ENCODE measurements at regions not wholly inside any gene's neighbourhood (a gene's known extent, or its start where the extent isn't known, plus 50 kb on each side); places are given as distances from the start of the nearest gene placed in this dataset.

GRCh38 chr7:13551503-13551902 lies 438.0 kb downstream of the ETV1 start:
- no peak for DNase-seq
- Mint-ChIP-seq H3K4me1 (no peaks in the 10 kb centered on the region), H3K27me3 (no peaks in the 10 kb centered on the region), H3K36me3 (ENCODE audit: low read depth) (no peaks in the 10 kb centered on the region), H3K4me3 (no peak overlapping the region), H3K9me3 (ENCODE audit: low read depth) (no peaks in the 10 kb centered on the region), H3K27ac (no peak overlapping the region)
- ChIA-PET POLR2A (no interaction called here), CTCF (interaction anchor here (1.2 kb wide), 1 partner anchor 12 kb away, joined by 3 read pairs; no protein-coding TSS in a partner anchor)
- ATAC-seq: no peak
- intact Hi-C loops (cut with DNase I, micrococcal nuclease): no loop called here

DNA sequence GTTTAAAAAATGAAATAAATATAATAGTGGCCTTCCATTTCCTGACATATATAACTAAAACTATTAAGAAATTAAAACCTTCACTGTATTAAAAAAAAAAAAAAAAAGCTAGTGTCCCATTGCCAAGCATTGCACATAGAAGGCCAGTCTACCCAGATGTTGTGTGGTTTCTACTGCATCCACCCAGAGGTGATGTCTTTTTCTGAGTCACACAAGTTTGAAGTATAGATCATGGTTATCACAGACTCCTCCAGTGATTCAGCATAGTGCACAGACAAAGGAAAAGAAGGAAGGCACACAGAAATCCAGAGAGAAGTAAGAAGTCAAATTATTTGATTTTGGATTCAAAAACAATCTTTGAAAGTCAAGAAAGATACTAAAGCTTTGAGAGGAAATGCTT lies 429.0 kb downstream of the ETV1 start:
- intact Hi-C loops (cut with DNase I, micrococcal nuclease): no loop called here
- ChIA-PET POLR2A (no interaction called here), CTCF (no interaction called here)
- H3K9me3 Mint-ChIP-seq (ENCODE audit: low read depth): no peaks in the 10 kb centered on the region
- no peak overlapping the region for H3K4me3 Mint-ChIP-seq
- DNase-seq (no peak), ATAC-seq (no peak)
- H3K4me1 Mint-ChIP-seq: no peaks in the 10 kb centered on the region
- H3K36me3 Mint-ChIP-seq (ENCODE audit: low read depth): no peaks in the 10 kb centered on the region
- no peaks in the 10 kb centered on the region for H3K27me3 Mint-ChIP-seq
- no peak overlapping the region for H3K27ac Mint-ChIP-seq

- H3K27me3 Mint-ChIP-seq: no peaks in the 10 kb centered on the region
- CTCF ChIA-PET: no interaction called here
- H3K4me1 Mint-ChIP-seq: no peaks in the 10 kb centered on the region
- POLR2A ChIA-PET: no interaction called here
- no peak overlapping the region for H3K27ac Mint-ChIP-seq
- no peak for DNase-seq
- ATAC-seq: no peak
- H3K4me3 Mint-ChIP-seq: no peak overlapping the region
- no peaks in the 10 kb centered on the region for H3K9me3 Mint-ChIP-seq (ENCODE audit: low read depth)
- intact Hi-C loops (cut with DNase I, micrococcal nuclease): no loop called here
- H3K36me3 Mint-ChIP-seq (ENCODE audit: low read depth): no peaks in the 10 kb centered on the region
Observed at GRCh38 chr7:13563257-13563656, 426.2 kb downstream of the ETV1 start.

GRCh38 chr7:13563680-13564079 lies 425.8 kb downstream of the ETV1 start:
- Mint-ChIP-seq H3K4me3 (no peak overlapping the region), H3K9me3 (ENCODE audit: low read depth) (no peaks in the 10 kb centered on the region), H3K4me1 (no peaks in the 10 kb centered on the region), H3K27ac (no peak overlapping the region), H3K27me3 (no peaks in the 10 kb centered on the region), H3K36me3 (ENCODE audit: low read depth) (no peaks in the 10 kb centered on the region)
- no peak for ATAC-seq
- POLR2A ChIA-PET: no interaction called here
- intact Hi-C loops (cut with DNase I, micrococcal nuclease): no loop called here
- no peak for DNase-seq
- CTCF ChIA-PET: no interaction called here

DNA sequence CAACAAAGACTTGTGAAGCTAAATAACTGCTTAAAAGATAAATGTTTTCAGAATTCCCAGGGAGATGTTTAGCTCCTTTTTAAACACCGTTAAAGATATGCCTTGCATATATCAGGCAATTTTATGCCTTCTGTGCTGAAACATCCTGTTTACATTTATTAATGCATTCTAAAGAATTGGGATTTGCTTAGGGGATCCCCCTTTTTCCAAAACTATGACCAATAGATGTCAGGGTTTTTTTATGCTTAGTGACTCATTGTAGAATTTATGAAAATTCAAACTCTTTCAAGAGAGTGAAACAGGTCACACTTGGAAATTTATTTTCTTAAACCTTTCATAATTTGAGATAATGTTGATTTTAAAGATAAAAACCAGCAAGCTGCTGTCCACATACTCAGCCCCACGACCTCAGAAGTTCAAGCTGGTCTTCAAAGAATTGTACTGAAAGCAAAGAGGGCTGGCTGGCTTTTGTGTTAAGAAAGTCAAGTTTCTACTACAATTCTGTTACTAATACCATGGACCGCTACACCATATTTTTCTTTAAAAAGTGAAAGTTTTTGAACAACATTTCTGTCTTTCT lies 411.8 kb downstream of the ETV1 start:
- H3K4me3 Mint-ChIP-seq: no peak overlapping the region
- no peaks in the 10 kb centered on the region for H3K9me3 Mint-ChIP-seq (ENCODE audit: low read depth)
- H3K27me3 Mint-ChIP-seq: no peaks in the 10 kb centered on the region
- H3K27ac Mint-ChIP-seq: no peak overlapping the region
- CTCF ChIA-PET: no interaction called here
- H3K36me3 Mint-ChIP-seq (ENCODE audit: low read depth): no peaks in the 10 kb centered on the region
- POLR2A ChIA-PET: no interaction called here
- DNase-seq (no peak), ATAC-seq (no peak)
- no peaks in the 10 kb centered on the region for H3K4me1 Mint-ChIP-seq
- intact Hi-C loops (cut with DNase I, micrococcal nuclease): no loop called here

- ATAC-seq: no peak
- POLR2A ChIA-PET: no interaction called here
- no peak for DNase-seq
- Mint-ChIP-seq H3K36me3 (ENCODE audit: low read depth) (no peaks in the 10 kb centered on the region), H3K27me3 (no peaks in the 10 kb centered on the region), H3K4me3 (no peak overlapping the region), H3K27ac (no peak overlapping the region), H3K9me3 (ENCODE audit: low read depth) (no peaks in the 10 kb centered on the region), H3K4me1 (no peaks in the 10 kb centered on the region)
- CTCF ChIA-PET: no interaction called here
- intact Hi-C loops (cut with DNase I, micrococcal nuclease): no loop called here
Observed at GRCh38 chr7:13578294-13578693, 411.2 kb downstream of the ETV1 start.

DNA sequence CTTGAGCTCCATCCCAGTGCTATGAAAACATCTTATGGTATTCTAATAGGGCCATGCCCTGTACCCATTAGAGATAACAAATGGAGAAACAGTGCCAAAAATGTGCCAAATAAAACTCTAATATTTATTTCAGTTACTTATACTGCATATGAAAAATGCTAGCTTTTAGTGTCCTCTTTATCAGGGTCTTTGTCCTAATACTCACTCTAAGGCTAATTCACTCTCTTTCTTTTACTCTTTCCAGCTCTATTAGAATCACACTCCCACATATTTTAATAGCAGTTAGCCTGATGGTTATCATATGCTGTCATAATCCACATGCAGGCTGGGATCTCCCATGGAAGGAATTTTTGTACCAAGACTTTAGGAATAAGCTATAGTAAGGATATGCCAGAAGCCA lies 408.4 kb downstream of the ETV1 start:
- no peak for ATAC-seq
- no peaks in the 10 kb centered on the region for H3K9me3 Mint-ChIP-seq (ENCODE audit: low read depth)
- POLR2A ChIA-PET: no interaction called here
- DNase-seq: no peak
- CTCF ChIA-PET: interaction anchor here (0.6 kb wide), 1 partner anchor 909 kb away, joined by 3 read pairs; no protein-coding TSS in a partner anchor
- intact Hi-C loops (cut with DNase I, micrococcal nuclease): no loop called here
- no peak overlapping the region for H3K27ac Mint-ChIP-seq
- no peaks in the 10 kb centered on the region for H3K36me3 Mint-ChIP-seq (ENCODE audit: low read depth)
- no peak overlapping the region for H3K4me3 Mint-ChIP-seq
- H3K4me1 Mint-ChIP-seq: no peaks in the 10 kb centered on the region
- no peaks in the 10 kb centered on the region for H3K27me3 Mint-ChIP-seq

GRCh38 chr7:13593854-13594253 lies 395.6 kb downstream of the ETV1 start:
- intact Hi-C loops (cut with DNase I, micrococcal nuclease): no loop called here
- Mint-ChIP-seq H3K4me3 (no peak overlapping the region), H3K9me3 (ENCODE audit: low read depth) (peaks cover 4% of the 10 kb centered on the region), H3K27ac (no peak overlapping the region), H3K4me1 (no peaks in the 10 kb centered on the region), H3K27me3 (no peaks in the 10 kb centered on the region), H3K36me3 (ENCODE audit: low read depth) (no peaks in the 10 kb centered on the region)
- DNase-seq (no peak), ATAC-seq (no peak)
- CTCF ChIA-PET: no interaction called here
- POLR2A ChIA-PET: no interaction called here

- no peaks in the 10 kb centered on the region for H3K36me3 Mint-ChIP-seq (ENCODE audit: low read depth)
- peaks cover 2% of the 10 kb centered on the region for H3K9me3 Mint-ChIP-seq (ENCODE audit: low read depth)
- H3K4me1 Mint-ChIP-seq: no peaks in the 10 kb centered on the region
- ATAC-seq (no peak), DNase-seq (no peak)
- H3K27ac Mint-ChIP-seq: no peak overlapping the region
- ChIA-PET POLR2A (no interaction called here), CTCF (no interaction called here)
- H3K27me3 Mint-ChIP-seq: no peaks in the 10 kb centered on the region
- H3K4me3 Mint-ChIP-seq: no peak overlapping the region
- intact Hi-C loops (cut with DNase I, micrococcal nuclease): no loop called here
Observed at GRCh38 chr7:13602036-13602435, 387.4 kb downstream of the ETV1 start.

- ATAC-seq (no peak), DNase-seq (no peak)
- ChIA-PET POLR2A (no interaction called here), CTCF (no interaction called here)
- intact Hi-C loops (cut with DNase I, micrococcal nuclease): no loop called here
- Mint-ChIP-seq H3K9me3 (ENCODE audit: low read depth) (peaks cover 5% of the 10 kb centered on the region), H3K27me3 (no peaks in the 10 kb centered on the region), H3K27ac (no peak overlapping the region), H3K4me3 (no peak overlapping the region), H3K36me3 (ENCODE audit: low read depth) (no peaks in the 10 kb centered on the region), H3K4me1 (no peaks in the 10 kb centered on the region)
Observed at GRCh38 chr7:13603016-13603415, 386.4 kb downstream of the ETV1 start.

GRCh38 chr7:13603661-13604060 lies 385.8 kb downstream of the ETV1 start:
- intact Hi-C loops (cut with DNase I, micrococcal nuclease): no loop called here
- H3K27me3 Mint-ChIP-seq: no peaks in the 10 kb centered on the region
- POLR2A ChIA-PET: no interaction called here
- CTCF ChIA-PET: no interaction called here
- no peak overlapping the region for H3K4me3 Mint-ChIP-seq
- ATAC-seq (no peak), DNase-seq (no peak)
- no peak overlapping the region for H3K27ac Mint-ChIP-seq
- H3K4me1 Mint-ChIP-seq: no peaks in the 10 kb centered on the region
- no peaks in the 10 kb centered on the region for H3K36me3 Mint-ChIP-seq (ENCODE audit: low read depth)
- H3K9me3 Mint-ChIP-seq (ENCODE audit: low read depth): peaks cover 5% of the 10 kb centered on the region

GRCh38 chr7:13604178-13604577 lies 385.3 kb downstream of the ETV1 start:
- Mint-ChIP-seq H3K27me3 (no peaks in the 10 kb centered on the region), H3K4me3 (no peak overlapping the region), H3K9me3 (ENCODE audit: low read depth) (peaks cover 5% of the 10 kb centered on the region), H3K4me1 (no peaks in the 10 kb centered on the region), H3K36me3 (ENCODE audit: low read depth) (no peaks in the 10 kb centered on the region), H3K27ac (no peak overlapping the region)
- ChIA-PET POLR2A (no interaction called here), CTCF (no interaction called here)
- intact Hi-C loops (cut with DNase I, micrococcal nuclease): no loop called here
- no peak for ATAC-seq
- no peak for DNase-seq

DNA sequence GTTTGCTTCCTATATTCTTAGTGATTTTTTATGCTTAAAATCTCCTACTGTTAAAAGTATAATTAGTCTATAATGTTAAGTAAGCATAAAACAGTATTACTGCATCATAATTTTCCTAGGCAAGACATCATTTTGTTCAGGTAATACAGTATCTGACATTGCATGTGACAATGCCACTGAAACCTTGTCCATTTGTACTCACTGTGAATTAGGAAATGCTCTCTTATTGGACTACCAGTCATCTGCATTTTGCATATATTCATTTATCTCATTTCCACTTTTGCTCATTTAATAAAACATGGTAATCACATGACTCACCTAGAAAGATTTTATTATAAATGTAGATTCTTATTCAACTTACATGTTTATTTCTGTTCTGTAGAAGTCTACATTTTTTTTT lies 379.1 kb downstream of the ETV1 start:
- intact Hi-C loops (cut with DNase I, micrococcal nuclease): no loop called here
- H3K27ac Mint-ChIP-seq: no peak overlapping the region
- H3K4me1 Mint-ChIP-seq: no peaks in the 10 kb centered on the region
- H3K9me3 Mint-ChIP-seq (ENCODE audit: low read depth): peaks cover 5% of the 10 kb centered on the region
- H3K4me3 Mint-ChIP-seq: no peak overlapping the region
- POLR2A ChIA-PET: no interaction called here
- DNase-seq (no peak), ATAC-seq (no peak)
- CTCF ChIA-PET: no interaction called here
- H3K36me3 Mint-ChIP-seq (ENCODE audit: low read depth): no peaks in the 10 kb centered on the region
- H3K27me3 Mint-ChIP-seq: no peaks in the 10 kb centered on the region
